ENCODE measurements at regions not wholly inside any gene's neighbourhood (a gene's known extent, or its start where the extent isn't known, plus 50 kb on each side); places are given as distances from the start of the nearest gene placed in this dataset.

GRCh38 chrX:42093756-42094155 is 170.4 kb upstream of the CASK start:
- DNase-seq, result no peak

- no peak for DNase-seq
Observed at GRCh38 chrX:42090395-42090794, 167.0 kb upstream of the CASK start.

- DNase-seq, result no peak
Observed at GRCh38 chrX:42089031-42089430, 165.7 kb upstream of the CASK start.

- DNase-seq, result no peak
Observed at GRCh38 chrX:42087960-42088359, 164.6 kb upstream of the CASK start.

- DNase-seq, result no peak
Observed at GRCh38 chrX:42085836-42086235, 162.5 kb upstream of the CASK start.

- no peak for DNase-seq
Observed at GRCh38 chrX:42079968-42080367, 156.6 kb upstream of the CASK start.

GRCh38 chrX:42077675-42078074 is 154.3 kb upstream of the CASK start:
- DNase-seq, result no peak

GRCh38 chrX:42075032-42075431 is 151.7 kb upstream of the CASK start:
- DNase-seq, result no peak

GRCh38 chrX:42073448-42073847 is 150.1 kb upstream of the CASK start:
- DNase-seq, result no peak

GRCh38 chrX:42070866-42071265 is 147.5 kb upstream of the CASK start:
- DNase-seq, result no peak

- no peak for DNase-seq
Observed at GRCh38 chrX:42054256-42054655, 130.9 kb upstream of the CASK start.

GRCh38 chrX:42050345-42050744 is 127.0 kb upstream of the CASK start:
- no peak for DNase-seq

GRCh38 chrX:42047886-42048285 is 124.5 kb upstream of the CASK start:
- DNase-seq, result no peak

GRCh38 chrX:42028109-42028508 is 104.8 kb upstream of the CASK start:
- no peak for DNase-seq

GRCh38 chrX:42027367-42028000 is 104.1 kb upstream of the CASK start:
- DNase-seq, result no peak

- no peak for DNase-seq
Observed at GRCh38 chrX:42025861-42026260, 102.5 kb upstream of the CASK start.

- no peak for DNase-seq
Observed at GRCh38 chrX:42023122-42023521, 99.8 kb upstream of the CASK start.

- no peak for DNase-seq
Observed at GRCh38 chrX:42022158-42022557, 98.8 kb upstream of the CASK start.

- DNase-seq, result no peak
Observed at GRCh38 chrX:42021058-42021457, 97.7 kb upstream of the CASK start.

- DNase-seq, result no peak
Observed at GRCh38 chrX:42020225-42020624, 96.9 kb upstream of the CASK start.

GRCh38 chrX:42017971-42018370 is 94.6 kb upstream of the CASK start:
- DNase-seq, result no peak

- no peak for DNase-seq
Observed at GRCh38 chrX:42000836-42001235, 77.5 kb upstream of the CASK start.

GRCh38 chrX:41984628-41985027 is 61.3 kb upstream of the CASK start:
- no peak for DNase-seq

- DNase-seq, result no peak
Observed at GRCh38 chrX:41982953-41983352, 59.6 kb upstream of the CASK start.

GRCh38 chrX:41981481-41982013 is 58.2 kb upstream of the CASK start:
- DNase-seq, result no peak

All from NCI-H69 (cell line).